Trophoblast cell (in vitro differentiated cells and primary cell): ENCODE measurements at regions not wholly inside any gene's neighbourhood (a gene's known extent, or its start where the extent isn't known, plus 50 kb on each side); places are given as distances from the start of the nearest gene placed in this dataset.

Experiments
- DNase-seq, 2 donors: peaks; one replicate each; pipeline ENCODE4 v3.0.0-alpha.2; 2016
- H2AFZ ChIP-seq: 2 replicates; pipeline ENCODE4 v1.6.1; 2013; ENCODE audit warnings: low read length, moderate library complexity, mild to moderate bottlenecking; ENCODE audit not compliant: insufficient read depth, poor library complexity
- H2AK5ac ChIP-seq: 2 replicates; pipeline ENCODE4 v1.6.1; 2013; ENCODE audit warnings: mild to moderate bottlenecking, low read length
- H2BK120ac ChIP-seq: 2 replicates; pipeline ENCODE4 v1.6.1; 2013; ENCODE audit warnings: low read length, mild to moderate bottlenecking, moderate library complexity; ENCODE audit not compliant: insufficient read depth, poor library complexity
- H2BK12ac ChIP-seq: 2 replicates; pipeline ENCODE4 v1.6.1; 2013; ENCODE audit warnings: mild to moderate bottlenecking, low read length, moderate library complexity
- H2BK5ac ChIP-seq: 2 replicates; pipeline ENCODE4 v1.6.1; 2013; ENCODE audit warnings: low read length, low read depth, moderate library complexity, mild to moderate bottlenecking; ENCODE audit not compliant: poor library complexity
- H3K14ac ChIP-seq: 2 replicates; pipeline ENCODE4 v1.6.1; 2013; ENCODE audit warnings: mild to moderate bottlenecking, low read length
- H3K18ac ChIP-seq: 2 replicates; pipeline ENCODE4 v1.6.1; 2013; ENCODE audit warnings: mild to moderate bottlenecking, low read length
- H3K23ac ChIP-seq: 2 replicates; pipeline ENCODE4 v1.6.1; 2013; ENCODE audit warnings: low read length
- H3K27ac ChIP-seq: 2 replicates; pipeline ENCODE4 v1.5.1; 2013; ENCODE audit warnings: low read depth, mild to moderate bottlenecking, inconsistent platforms, low read length, moderate library complexity
- H3K27me3 ChIP-seq: 2 replicates; pipeline ENCODE4 v1.6.1; 2013; ENCODE audit warnings: inconsistent platforms, mild to moderate bottlenecking, low read length, moderate library complexity; ENCODE audit not compliant: insufficient read depth
- H3K36me3 ChIP-seq, 2 experiments: 1 replicate in 1 of 2; 2 replicates in 1 of 2; pipeline ENCODE4 v1.6.1; 2013; ENCODE audit warnings: low read length in 2 of 2, mild to moderate bottlenecking in 2 of 2, moderate library complexity in 1 of 2; ENCODE audit not compliant: insufficient read depth in 2 of 2, control insufficient read depth in 1 of 2
- H3K4ac ChIP-seq: 2 replicates; pipeline ENCODE4 v1.6.1; 2013; ENCODE audit warnings: low read depth, mild to moderate bottlenecking, low read length, moderate library complexity
- H3K4me1 ChIP-seq, 2 experiments: 1 replicate in 1 of 2; 2 replicates in 1 of 2; pipeline ENCODE4 v1.6.1; 2013; ENCODE audit warnings: low read length in 2 of 2, mild to moderate bottlenecking in 2 of 2, moderate library complexity in 1 of 2; ENCODE audit not compliant: insufficient read depth in 2 of 2, control insufficient read depth in 1 of 2
- H3K4me2 ChIP-seq: 2 replicates; pipeline ENCODE4 v1.6.1; 2013; ENCODE audit warnings: inconsistent platforms, mild to moderate bottlenecking, low read length, moderate library complexity
- H3K4me3 ChIP-seq: 2 replicates; pipeline ENCODE4 v1.5.1; 2013; ENCODE audit warnings: mild to moderate bottlenecking, low read depth, low read length, inconsistent platforms
- H3K79me1 ChIP-seq: one replicate; pipeline ENCODE4 v1.6.1; 2013; ENCODE audit warnings: low read length
- H3K79me2 ChIP-seq: 2 replicates; pipeline ENCODE4 v1.6.1; 2013; ENCODE audit warnings: low read length, mild to moderate bottlenecking; ENCODE audit not compliant: control insufficient read depth, insufficient read depth, poor library complexity
- H3K9ac ChIP-seq: 2 replicates; pipeline ENCODE4 v1.6.1; 2013; ENCODE audit warnings: mild to moderate bottlenecking, low read length
- H3K9me3 ChIP-seq: 2 replicates; pipeline ENCODE4 v1.6.1; 2013; ENCODE audit warnings: low read depth, mild to moderate bottlenecking, control low read depth, inconsistent platforms, low read length; ENCODE audit not compliant: insufficient read depth
- H4K12ac ChIP-seq: 2 replicates; pipeline ENCODE4 v1.6.1; 2013; ENCODE audit warnings: low read depth, mild to moderate bottlenecking, low read length, moderate library complexity
- H4K8ac ChIP-seq: 2 replicates; pipeline ENCODE4 v1.6.1; 2013; ENCODE audit warnings: low read depth, mild to moderate bottlenecking, low read length, moderate library complexity
- H4K91ac ChIP-seq: one replicate; pipeline ENCODE4 v1.6.1; 2013; ENCODE audit warnings: low read depth, mild to moderate bottlenecking, low read length, moderate library complexity
- WGBS: extraction: QIAGEN DNeasy Blood & Tissue Kit; methylation state at CpG from one replicate; pipeline ENCODE4 v1.1.7; 2013; ENCODE audit warnings: missing lambda C conversion rate; ENCODE audit not compliant: insufficient read length, insufficient coverage; ENCODE audit errors: extremely low coverage; 5-methylcytosine and 5-hydroxymethylcytosine counted together

DNA sequence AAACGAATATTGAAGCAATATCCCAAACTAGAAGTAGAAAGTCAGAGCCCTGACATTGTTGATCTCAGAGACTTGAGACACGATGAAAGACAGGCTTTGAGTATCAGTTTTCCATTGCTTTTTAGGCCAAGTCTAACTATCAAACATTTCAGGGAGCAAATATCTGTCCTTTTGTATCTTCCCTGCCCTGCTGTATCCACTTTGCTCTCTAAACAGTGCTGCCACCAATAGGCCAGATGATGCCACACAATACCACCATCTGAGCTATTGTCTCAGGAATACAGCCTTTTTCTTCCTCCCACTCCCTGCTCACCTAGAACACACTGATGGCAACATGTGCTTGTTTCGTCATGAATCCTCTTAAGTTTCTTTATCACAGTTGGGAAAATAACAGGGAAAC lies 62.6 kb upstream of the SPAG17 start:
- Histone ChIP-seq H3K9me3 (no peaks in the 10 kb centered on the region), H2AFZ (no peak overlapping the region), H3K14ac (no peak overlapping the region), H3K4me2 (no peak overlapping the region), H3K23ac (no peak overlapping the region), H4K8ac (no peak overlapping the region), H3K4ac (no peak overlapping the region), H3K4me1 (peaks cover 0 to 2% of the 10 kb centered on the region in 2 experiments), H3K79me2 (no peaks in the 10 kb centered on the region), H2AK5ac (no peak overlapping the region), H3K18ac (no peak overlapping the region), H3K27ac (no peak overlapping the region), H3K9ac (no peak overlapping the region), H3K79me1 (peaks cover 3% of the 10 kb centered on the region), H4K91ac (no peak overlapping the region), H3K36me3 (no peaks in the 10 kb centered on the region), H2BK120ac (no peak overlapping the region), H2BK5ac (no peak overlapping the region), H2BK12ac (no peak overlapping the region), H3K27me3 (no peaks in the 10 kb centered on the region), H4K12ac (no peak overlapping the region), H3K4me3 (no peak overlapping the region)
- peak in 1 of 2 donors; percentile 13 for DNase-seq
- no CpG with 5 or more reads among the region's 3 CpGs for WGBS

DNA sequence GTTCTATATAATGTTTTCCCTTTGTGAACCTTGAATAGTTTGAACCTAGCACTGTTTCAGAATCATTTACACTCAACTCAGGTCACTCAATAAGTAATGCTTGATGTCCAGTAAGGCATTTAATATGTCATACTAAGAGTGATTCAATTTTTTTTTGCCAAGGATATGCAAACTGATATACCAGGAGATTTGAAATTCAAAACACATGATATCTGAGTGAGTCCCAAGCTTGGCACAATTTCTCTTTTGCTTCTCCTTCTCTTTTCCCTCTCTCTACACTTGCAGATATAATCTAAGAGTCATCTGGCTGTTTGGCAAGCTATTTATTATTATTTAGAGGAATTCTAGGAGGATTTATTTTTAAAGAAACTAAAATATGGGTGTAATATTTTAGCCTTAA lies 61.6 kb upstream of the SPAG17 start:
- Histone ChIP-seq H3K14ac (no peak overlapping the region), H3K9me3 (no peaks in the 10 kb centered on the region), H3K79me2 (no peaks in the 10 kb centered on the region)

DNA sequence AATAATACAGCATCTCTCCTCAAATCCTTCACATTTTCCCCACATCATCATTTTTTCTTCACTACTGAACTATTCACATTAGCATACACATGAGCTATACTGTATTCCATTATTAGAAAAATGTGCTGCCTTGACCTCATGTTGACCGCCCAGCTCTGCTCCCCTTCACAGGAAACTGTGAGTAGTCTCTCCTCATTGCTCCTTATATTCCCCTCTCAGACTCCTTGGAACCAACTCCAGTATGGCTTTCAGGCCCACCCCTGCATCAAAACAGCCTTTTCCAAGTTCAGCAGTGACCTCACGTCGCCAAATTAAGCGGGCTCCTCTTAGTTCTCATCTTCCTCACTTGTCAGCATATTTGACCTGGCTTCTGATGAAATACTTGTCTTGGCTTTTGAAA lies 59.2 kb upstream of the SPAG17 start:
- no peak overlapping the region for H2BK120ac ChIP-seq
- no peak overlapping the region for H3K4ac ChIP-seq
- no peak overlapping the region for H3K23ac ChIP-seq
- H2BK5ac ChIP-seq = no peak overlapping the region
- H3K9ac ChIP-seq = no peak overlapping the region
- no peak overlapping the region for H3K27ac ChIP-seq
- no peak overlapping the region for H4K8ac ChIP-seq
- no peak overlapping the region for H2AFZ ChIP-seq
- no peaks in the 10 kb centered on the region for H3K79me1 ChIP-seq
- H3K18ac ChIP-seq = no peak overlapping the region
- no peaks in the 10 kb centered on the region for H3K27me3 ChIP-seq
- no peaks in the 10 kb centered on the region for H3K79me2 ChIP-seq
- H3K9me3 ChIP-seq = peaks cover 2% of the 10 kb centered on the region
- H3K4me3 ChIP-seq = no peak overlapping the region
- H4K12ac ChIP-seq = no peak overlapping the region
- no peak overlapping the region for H3K4me2 ChIP-seq
- H4K91ac ChIP-seq = no peak overlapping the region
- no CpG with 5 or more reads among the region's 4 CpGs for WGBS
- H2AK5ac ChIP-seq = no peak overlapping the region
- H3K14ac ChIP-seq = no peak overlapping the region
- no peaks in the 10 kb centered on the region for H3K4me1 ChIP-seq
- no peak overlapping the region for H2BK12ac ChIP-seq
- no peaks in the 10 kb centered on the region for H3K36me3 ChIP-seq
- DNase-seq = no peak

More for the DNA sequence above, 61.6 kb upstream of the SPAG17 start:
- no peak overlapping the region for H2AK5ac ChIP-seq
- H4K12ac ChIP-seq = no peak overlapping the region
- no peaks in the 10 kb centered on the region for H3K27me3 ChIP-seq
- no peak overlapping the region for H4K91ac ChIP-seq
- no peak overlapping the region for H3K27ac ChIP-seq
- H2BK5ac ChIP-seq = no peak overlapping the region
- no peak overlapping the region for H2BK120ac ChIP-seq
- H3K36me3 ChIP-seq = no peaks in the 10 kb centered on the region
- H3K4me1 ChIP-seq = peaks cover 0 to 2% of the 10 kb centered on the region in 2 experiments
- H3K18ac ChIP-seq = no peak overlapping the region
- no peak overlapping the region for H3K4me3 ChIP-seq
- DNase-seq = no peak
- no peak overlapping the region for H2AFZ ChIP-seq
- H3K23ac ChIP-seq = no peak overlapping the region
- no peak overlapping the region for H3K4me2 ChIP-seq
- H3K4ac ChIP-seq = no peak overlapping the region
- no peak overlapping the region for H2BK12ac ChIP-seq
- H3K79me1 ChIP-seq = peaks cover 1% of the 10 kb centered on the region
- H3K9ac ChIP-seq = no peak overlapping the region
- H4K8ac ChIP-seq = no peak overlapping the region

DNA sequence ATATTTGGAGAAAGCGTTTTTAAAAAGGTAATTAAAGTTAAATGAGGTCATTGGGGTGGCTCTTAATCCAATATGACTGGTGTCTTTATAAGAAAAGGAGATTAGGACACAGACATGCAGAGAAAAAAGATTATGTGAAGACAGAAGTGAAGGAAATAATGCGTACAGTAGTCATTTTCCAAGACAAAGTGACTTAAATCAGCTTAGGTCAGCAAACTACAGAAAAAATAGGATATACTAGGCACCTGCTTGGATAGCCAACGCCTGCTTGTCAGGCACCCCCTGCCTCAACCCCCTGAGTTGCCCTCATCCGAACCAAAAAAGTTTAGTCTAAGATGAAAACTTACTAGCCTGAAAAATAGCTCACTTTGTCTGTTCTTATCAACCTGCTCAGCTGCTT lies 58.2 kb upstream of the SPAG17 start:
- H3K79me1 ChIP-seq = no peaks in the 10 kb centered on the region
- no peak overlapping the region for H2AFZ ChIP-seq
- H2BK120ac ChIP-seq = no peak overlapping the region
- no peak overlapping the region for H2BK12ac ChIP-seq
- no peak overlapping the region for H3K4me3 ChIP-seq
- H3K18ac ChIP-seq = no peak overlapping the region
- DNase-seq = no peak
- H3K27me3 ChIP-seq = no peaks in the 10 kb centered on the region
- no CpG with 5 or more reads among the region's 4 CpGs for whole genome bisulfite sequencing
- no peak overlapping the region for H3K23ac ChIP-seq
- no peak overlapping the region for H3K4ac ChIP-seq
- no peak overlapping the region for H3K4me2 ChIP-seq
- no peak overlapping the region for H4K12ac ChIP-seq
- H2BK5ac ChIP-seq = no peak overlapping the region
- peaks cover 7% of the 10 kb centered on the region for H3K9me3 ChIP-seq
- no peak overlapping the region for H3K14ac ChIP-seq
- H3K4me1 ChIP-seq = no peaks in the 10 kb centered on the region
- no peak overlapping the region for H4K91ac ChIP-seq
- no peak overlapping the region for H4K8ac ChIP-seq
- no peak overlapping the region for H3K27ac ChIP-seq
- no peaks in the 10 kb centered on the region for H3K79me2 ChIP-seq
- H3K36me3 ChIP-seq = no peaks in the 10 kb centered on the region
- no peak overlapping the region for H3K9ac ChIP-seq
- H2AK5ac ChIP-seq = no peak overlapping the region
